ENCODE measurements at regions not wholly inside any gene's neighbourhood (a gene's known extent, or its start where the extent isn't known, plus 50 kb on each side); places are given as distances from the start of the nearest gene placed in this dataset.
A peak's percentile ranks its signal among the peaks of the same experiment; 100 is the strongest.

DNA sequence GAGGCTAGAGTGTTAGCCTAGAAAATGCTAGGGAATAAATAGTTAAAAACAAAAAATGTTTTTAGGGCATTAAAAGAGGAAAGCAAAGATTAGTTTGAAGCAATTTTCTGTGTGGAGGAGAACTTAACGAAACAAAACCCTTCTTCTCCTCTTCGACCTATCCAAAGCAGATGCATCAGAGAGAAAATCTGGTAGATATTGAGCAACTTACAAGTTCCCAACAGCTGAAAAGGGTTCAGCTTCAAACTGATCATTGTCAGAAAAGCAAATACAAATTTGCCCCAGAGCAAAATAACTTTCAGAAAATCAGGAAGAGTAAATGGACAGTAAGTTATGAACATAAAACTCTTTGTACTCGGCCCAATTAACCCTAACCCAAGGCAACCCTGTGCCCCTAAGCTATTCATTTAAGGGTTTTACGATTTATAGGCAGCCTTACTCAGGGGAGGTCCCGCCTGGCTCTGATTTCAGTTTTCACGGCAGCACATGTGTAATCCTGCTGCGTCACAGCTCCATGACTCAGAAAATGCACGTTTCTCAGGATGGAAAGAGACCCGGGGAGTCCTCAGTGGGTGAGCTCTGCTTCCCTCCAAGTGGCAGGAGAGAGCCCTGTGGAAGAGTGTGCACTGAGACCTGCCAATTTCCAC is 405.7 kb upstream of the SALL1 start:
- peak; percentile 95 for DNase-seq (ENCODE audit: low read depth)
- TF ChIP-seq, protein P1, sequence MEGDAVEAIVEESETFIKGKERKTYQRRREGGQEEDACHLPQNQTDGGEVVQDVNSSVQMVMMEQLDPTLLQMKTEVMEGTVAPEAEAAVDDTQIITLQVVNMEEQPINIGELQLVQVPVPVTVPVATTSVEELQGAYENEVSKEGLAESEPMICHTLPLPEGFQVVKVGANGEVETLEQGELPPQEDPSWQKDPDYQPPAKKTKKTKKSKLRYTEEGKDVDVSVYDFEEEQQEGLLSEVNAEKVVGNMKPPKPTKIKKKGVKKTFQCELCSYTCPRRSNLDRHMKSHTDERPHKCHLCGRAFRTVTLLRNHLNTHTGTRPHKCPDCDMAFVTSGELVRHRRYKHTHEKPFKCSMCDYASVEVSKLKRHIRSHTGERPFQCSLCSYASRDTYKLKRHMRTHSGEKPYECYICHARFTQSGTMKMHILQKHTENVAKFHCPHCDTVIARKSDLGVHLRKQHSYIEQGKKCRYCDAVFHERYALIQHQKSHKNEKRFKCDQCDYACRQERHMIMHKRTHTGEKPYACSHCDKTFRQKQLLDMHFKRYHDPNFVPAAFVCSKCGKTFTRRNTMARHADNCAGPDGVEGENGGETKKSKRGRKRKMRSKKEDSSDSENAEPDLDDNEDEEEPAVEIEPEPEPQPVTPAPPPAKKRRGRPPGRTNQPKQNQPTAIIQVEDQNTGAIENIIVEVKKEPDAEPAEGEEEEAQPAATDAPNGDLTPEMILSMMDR (IDR thresholded peaks at IDR 0.05; ENCODE audit: insufficient read depth, low read depth, low read length): peak; percentile 12
- no peak overlapping the region for H3K4me3 ChIP-seq (ENCODE audit: low read depth, low read length)

DNA sequence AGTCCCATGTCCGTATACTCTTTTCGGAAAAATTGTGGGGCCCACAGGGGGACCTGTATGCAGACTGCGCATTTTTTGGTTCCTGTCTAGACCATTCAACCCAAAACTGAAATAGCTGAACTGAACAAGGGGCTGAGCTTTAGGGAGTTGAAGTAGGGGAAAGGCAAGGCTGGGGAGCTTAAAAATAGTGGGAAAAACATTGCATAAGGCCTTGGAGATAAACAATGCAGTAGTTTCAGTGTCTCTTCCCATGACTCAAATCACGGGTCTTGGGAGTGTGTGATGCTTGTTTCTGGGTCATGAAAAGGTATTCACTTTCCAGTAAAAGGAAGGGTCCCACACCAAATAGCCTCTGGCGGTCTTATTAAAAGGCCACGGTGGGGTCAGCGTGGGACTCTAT is 402.8 kb upstream of the SALL1 start:
- peak; percentile 72 for DNase-seq (ENCODE audit: low read depth)
- TF ChIP-seq, protein P1 (IDR thresholded peaks at IDR 0.05; ENCODE audit: insufficient read depth, low read depth, low read length): no peak
- no peak overlapping the region for H3K4me3 ChIP-seq (ENCODE audit: low read depth, low read length)

DNA sequence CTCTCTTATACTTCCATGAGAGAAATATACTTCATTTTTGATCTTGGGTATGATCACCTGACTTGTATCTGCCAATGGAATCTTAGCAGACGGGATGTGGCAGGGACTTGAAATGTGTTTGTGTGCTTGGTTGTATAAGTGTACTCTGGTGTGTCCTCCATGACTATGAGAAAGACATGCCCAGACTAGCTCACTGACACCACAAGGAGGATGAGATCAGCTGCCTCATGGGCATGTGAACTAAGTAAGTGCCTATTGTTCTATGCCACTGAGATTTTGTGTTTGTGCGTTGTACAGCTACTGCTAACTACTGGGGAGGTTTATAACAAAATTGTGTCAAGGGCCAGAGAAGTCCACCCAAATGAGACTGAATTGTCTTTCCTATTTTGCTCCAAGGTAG is 402.2 kb upstream of the SALL1 start:
- TF ChIP-seq, protein P1 (IDR thresholded peaks at IDR 0.05; ENCODE audit: insufficient read depth, low read depth, low read length): no peak
- no peak for DNase-seq (ENCODE audit: low read depth)
- no peak overlapping the region for H3K4me3 ChIP-seq (ENCODE audit: low read depth, low read length)

DNA sequence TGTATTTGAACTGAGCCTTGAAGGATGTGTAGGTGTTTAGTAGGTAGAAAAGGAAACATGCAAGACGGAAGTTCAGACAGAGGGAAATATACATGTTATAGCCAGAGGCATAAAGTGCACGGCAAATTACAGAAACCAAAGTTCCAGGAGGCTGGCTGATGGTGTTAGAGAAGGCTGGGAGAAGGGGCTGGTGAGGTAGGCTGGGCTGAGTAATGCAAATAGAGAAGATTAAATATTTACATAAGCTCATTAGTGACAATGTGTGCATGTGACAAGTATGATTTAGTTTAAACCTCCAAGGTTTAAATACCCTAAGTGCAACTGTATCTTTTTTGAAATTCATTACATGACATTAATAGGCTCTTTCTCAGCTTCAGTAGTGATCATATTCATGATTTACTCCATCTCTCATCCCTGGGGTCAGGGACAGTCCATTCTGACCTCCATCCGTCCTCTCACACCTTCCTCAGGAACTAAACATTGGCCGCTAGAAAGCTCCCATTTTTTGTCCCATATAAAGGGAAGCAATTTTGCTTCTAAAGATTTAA is 399.8 kb upstream of the SALL1 start:
- TF ChIP-seq, protein P1 (IDR thresholded peaks at IDR 0.05; ENCODE audit: insufficient read depth, low read depth, low read length): no peak
- DNase-seq (ENCODE audit: low read depth): no peak

DNA sequence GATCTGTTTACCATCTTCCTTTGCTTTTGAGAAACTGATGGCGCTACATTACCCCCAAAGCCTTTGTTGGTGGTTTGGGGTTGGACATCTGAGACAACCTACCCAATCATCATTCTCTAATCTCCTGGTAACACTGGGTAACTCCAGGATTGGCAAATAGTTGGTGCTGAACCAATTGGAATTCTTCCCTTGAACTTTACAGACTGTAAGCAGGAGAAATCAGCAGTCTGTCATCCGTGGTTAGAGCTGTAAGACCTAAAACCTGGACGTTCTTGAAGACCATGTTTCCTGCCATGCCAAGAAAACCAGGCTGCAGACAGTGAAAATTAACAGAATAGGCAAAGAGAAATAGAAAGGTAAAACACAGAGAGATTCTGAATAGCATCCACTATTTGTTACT is 398.8 kb upstream of the SALL1 start:
- TF ChIP-seq, protein P1 (IDR thresholded peaks at IDR 0.05; ENCODE audit: insufficient read depth, low read depth, low read length): no peak
- no peak for DNase-seq (ENCODE audit: low read depth)
- H3K4me3 ChIP-seq (ENCODE audit: low read depth, low read length): no peak overlapping the region

More for the DNA sequence above, 399.8 kb upstream of the SALL1 start:
- no peak overlapping the region for H3K4me3 ChIP-seq (ENCODE audit: low read depth, low read length)

DNA sequence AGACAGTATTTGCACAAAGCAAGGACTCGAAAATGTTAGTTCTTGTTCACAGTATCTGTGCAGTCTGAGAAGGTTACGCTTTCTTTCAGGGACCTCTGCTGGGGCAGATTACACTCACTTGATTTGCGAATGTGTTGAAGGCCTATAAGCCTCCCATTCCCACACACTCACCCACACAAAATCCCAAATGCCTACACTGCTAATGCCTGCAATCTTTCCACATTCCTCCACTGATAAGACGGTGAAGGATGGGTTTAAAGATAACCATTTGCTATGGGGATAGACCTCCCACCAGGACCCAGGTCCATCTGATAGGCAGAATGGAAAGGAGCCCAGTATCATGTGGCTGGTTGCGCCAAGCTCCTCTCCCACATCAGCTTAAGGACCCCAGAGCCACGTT is 394.9 kb upstream of the SALL1 start:
- DNase-seq (ENCODE audit: low read depth): peak; percentile 62
- H3K4me3 ChIP-seq (ENCODE audit: low read depth, low read length): no peak overlapping the region
- TF ChIP-seq, protein P1 (IDR thresholded peaks at IDR 0.05; ENCODE audit: insufficient read depth, low read depth, low read length): no peak
